HEK293 (cell line): ENCODE measurements at regions not wholly inside any gene's neighbourhood (a gene's known extent, or its start where the extent isn't known, plus 50 kb on each side); places are given as distances from the start of the nearest gene placed in this dataset.

Source experiments
- CTCF ChIA-PET: fragments of 350-600 bp; formaldehyde crosslinking; extraction: SDS; loops from one replicate; lab custom pipeline; 2021; ENCODE audit warnings: antibody characterized with exemption; lab: Yijun Ruan, JAX
- POLR2A ChIA-PET: fragments of 300-600 bp; formaldehyde crosslinking; extraction: SDS; loops from one replicate; lab custom pipeline; 2020; ENCODE audit warnings: antibody characterized with exemption, inconsistent platforms; lab: Yijun Ruan, JAX
- H3K27ac ChIP-seq: fragments of 200-500 bp; sonication (Bioruptor generic); 2 replicates; pipeline ENCODE4 v1.5.1; 2014; ENCODE audit warnings: low read depth, low read length, control low read depth, inconsistent platforms; ENCODE audit errors: extremely low read depth
- H3K36me3 ChIP-seq, 2 experiments: fragments of 200-500 bp in 1 of 2; sonication (Bioruptor generic) in 1 of 2; 1 replicate in 1 of 2; 2 replicates in 1 of 2; pipeline ENCODE4 v1.5.1; 2014 to 2017; ENCODE audit warnings: inconsistent platforms in 2 of 2, low read length in 2 of 2; ENCODE audit not compliant: control insufficient read depth in 2 of 2, insufficient read depth in 1 of 2
- H3K4me1 ChIP-seq: fragments of 200-500 bp; sonication (Bioruptor generic); 2 replicates; pipeline ENCODE4 v1.5.1; 2014; ENCODE audit warnings: mild to moderate bottlenecking, low read length, inconsistent platforms; ENCODE audit not compliant: control insufficient read depth, insufficient read depth
- H3K4me3 ChIP-seq: 2 replicates; pipeline ENCODE4 v1.5.1; 2011; ENCODE audit warnings: low read depth, mild to moderate bottlenecking, control low read depth, low read length, moderate library complexity
- H3K9me3 ChIP-seq: fragments of 200-500 bp; sonication (Bioruptor generic); 2 replicates; pipeline ENCODE4 v1.5.1; 2014; ENCODE audit warnings: low read depth, low read length, inconsistent platforms; ENCODE audit not compliant: control insufficient read depth, insufficient read depth
- GLI2 ChIP-seq: fragments of 450-650 bp; formaldehyde crosslinking; IDR thresholded peaks from 2 replicates; pipeline ENCODE4; 2017; ENCODE audit warnings: missing biosample characterization, missing genetic modification characterization, low read depth, borderline replicate concordance
- OSR2 ChIP-seq: fragments of 450-650 bp; formaldehyde crosslinking; IDR thresholded peaks from 2 replicates; pipeline ENCODE4 v1.5.1; 2016; ENCODE audit warnings: missing biosample characterization, missing genetic modification characterization
- OVOL3 ChIP-seq: fragments of 450-650 bp; formaldehyde crosslinking; IDR thresholded peaks from 2 replicates; pipeline ENCODE4 v1.5.1; 2016; ENCODE audit warnings: missing biosample characterization, missing genetic modification characterization
- ZNF114 ChIP-seq: fragments of 450-650 bp; formaldehyde crosslinking; IDR thresholded peaks from 2 replicates; pipeline ENCODE4 v1.5.0; 2017; ENCODE audit warnings: missing biosample characterization, missing genetic modification characterization
- ZNF121 ChIP-seq: fragments of 450-650 bp; formaldehyde crosslinking; IDR thresholded peaks from 2 replicates; pipeline ENCODE4 v1.5.1; 2016; ENCODE audit warnings: missing biosample characterization, missing genetic modification characterization
- ZNF501 ChIP-seq: fragments of 450-650 bp; formaldehyde crosslinking; IDR thresholded peaks from 2 replicates; pipeline ENCODE4 v1.5.1; 2016; ENCODE audit warnings: missing biosample characterization, missing genetic modification characterization
- ZNF514 ChIP-seq: fragments of 450-650 bp; formaldehyde crosslinking; IDR thresholded peaks from 2 replicates; pipeline ENCODE4 v1.5.1; 2016; ENCODE audit warnings: missing biosample characterization, missing genetic modification characterization
- ZNF521 ChIP-seq: fragments of 450-650 bp; formaldehyde crosslinking; IDR thresholded peaks from 2 replicates; pipeline ENCODE4 v1.5.1; 2017; ENCODE audit warnings: missing biosample characterization, mild to moderate bottlenecking, missing genetic modification characterization
- ZNF530 ChIP-seq: fragments of 450-650 bp; formaldehyde crosslinking; IDR thresholded peaks from 2 replicates; pipeline ENCODE4 v1.5.1; 2016; ENCODE audit warnings: low read depth, missing biosample characterization, missing genetic modification characterization
- ZNF548 ChIP-seq: fragments of 450-650 bp; formaldehyde crosslinking; IDR thresholded peaks from 2 replicates; pipeline ENCODE4 v1.5.1; 2016; ENCODE audit warnings: missing biosample characterization, missing genetic modification characterization
- ZNF549 ChIP-seq: fragments of 450-650 bp; IDR thresholded peaks from 2 replicates; pipeline ENCODE4 v1.5.1; 2018; ENCODE audit warnings: missing biosample characterization, missing genetic modification characterization, mild to moderate bottlenecking, inconsistent platforms, moderate library complexity
- ZNF560 ChIP-seq: fragments of 450-650 bp; formaldehyde crosslinking; IDR thresholded peaks from 2 replicates; pipeline ENCODE4 v1.5.1; 2017; ENCODE audit warnings: missing biosample characterization, missing genetic modification characterization, borderline replicate concordance
- ZNF624 ChIP-seq: fragments of 450-650 bp; formaldehyde crosslinking; IDR thresholded peaks from 2 replicates; pipeline ENCODE4 v1.5.1; 2017; ENCODE audit warnings: missing biosample characterization, missing genetic modification characterization
- ZNF677 ChIP-seq: fragments of 450-650 bp; IDR thresholded peaks from 2 replicates; pipeline ENCODE4 v1.5.0; 2018; ENCODE audit warnings: missing biosample characterization, mild to moderate bottlenecking, missing genetic modification characterization, moderate library complexity
- ZNF777 ChIP-seq: fragments of 450-650 bp; formaldehyde crosslinking; IDR thresholded peaks from 2 replicates; pipeline ENCODE4 v1.5.1; 2017; ENCODE audit warnings: missing biosample characterization, missing genetic modification characterization, borderline replicate concordance
- TF ChIP-seq, protein P1 (sequence below): fragments of 450-650 bp; formaldehyde crosslinking; IDR thresholded peaks from 2 replicates; pipeline ENCODE4 v1.5.1; 2017; ENCODE audit warnings: missing biosample characterization, missing genetic modification characterization
- TF ChIP-seq, protein P2 (sequence below): fragments of 450-650 bp; formaldehyde crosslinking; conservative IDR thresholded peaks from 2 replicates; pipeline ENCODE4 v1.5.1; 2016; ENCODE audit warnings: low read depth, missing biosample characterization, missing genetic modification characterization
- TF ChIP-seq, protein P3 (sequence below): fragments of 450-650 bp; formaldehyde crosslinking; IDR thresholded peaks from 2 replicates; pipeline ENCODE4; 2016; ENCODE audit warnings: missing biosample characterization, missing genetic modification characterization
- TF ChIP-seq, protein P4 (sequence below): fragments of 450-650 bp; formaldehyde crosslinking; IDR thresholded peaks from 2 replicates; pipeline ENCODE4 v1.5.1; 2016; ENCODE audit warnings: missing biosample characterization, missing genetic modification characterization
- TF ChIP-seq, protein P5 (sequence below): fragments of 450-650 bp; formaldehyde crosslinking; IDR thresholded peaks from 2 replicates; pipeline ENCODE4 v1.5.1; 2016; ENCODE audit warnings: missing biosample characterization, missing genetic modification characterization
- TF ChIP-seq, protein P6 (sequence below): fragments of 450-650 bp; formaldehyde crosslinking; IDR thresholded peaks from 2 replicates; pipeline ENCODE4 v1.5.1; 2016; ENCODE audit warnings: missing biosample characterization, missing genetic modification characterization

DNA sequence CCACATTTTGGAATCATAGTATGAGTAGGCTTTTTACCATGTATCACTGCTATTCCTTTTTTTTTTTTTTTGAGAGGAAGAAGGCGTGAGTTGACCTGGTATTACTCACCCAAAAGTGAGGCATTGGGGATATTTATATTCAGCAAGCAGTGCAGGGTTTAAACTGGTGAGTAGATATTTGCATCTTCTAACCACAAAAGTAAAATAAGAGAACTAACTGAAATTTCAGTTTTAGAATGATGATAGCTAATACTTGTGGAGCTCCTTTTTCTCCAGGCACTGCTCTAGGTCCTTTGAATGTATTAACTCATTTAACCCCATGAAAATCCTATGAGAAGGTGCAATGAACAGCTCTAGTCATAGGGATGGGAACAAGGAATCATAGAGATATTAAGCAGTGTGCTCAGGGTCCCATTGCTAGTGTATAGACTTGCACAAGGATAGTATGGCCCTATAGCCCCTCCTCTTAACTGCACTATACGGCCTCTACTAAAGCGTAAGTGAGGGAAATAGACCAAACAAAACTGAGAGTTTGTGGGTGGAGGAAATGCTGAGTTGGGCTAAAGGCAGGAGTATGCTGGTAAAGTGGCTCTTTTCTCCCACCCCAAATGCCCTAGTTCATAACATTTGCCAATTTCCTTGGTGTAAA, 104.3 kb upstream of the MAX start (continued):
- TF ChIP-seq, protein P1, sequence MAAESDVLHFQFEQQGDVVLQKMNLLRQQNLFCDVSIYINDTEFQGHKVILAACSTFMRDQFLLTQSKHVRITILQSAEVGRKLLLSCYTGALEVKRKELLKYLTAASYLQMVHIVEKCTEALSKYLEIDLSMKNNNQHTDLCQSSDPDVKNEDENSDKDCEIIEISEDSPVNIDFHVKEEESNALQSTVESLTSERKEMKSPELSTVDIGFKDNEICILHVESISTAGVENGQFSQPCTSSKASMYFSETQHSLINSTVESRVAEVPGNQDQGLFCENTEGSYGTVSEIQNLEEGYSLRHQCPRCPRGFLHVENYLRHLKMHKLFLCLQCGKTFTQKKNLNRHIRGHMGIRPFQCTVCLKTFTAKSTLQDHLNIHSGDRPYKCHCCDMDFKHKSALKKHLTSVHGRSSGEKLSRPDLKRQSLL (tag by site-specific recombination) = no peak

DNA sequence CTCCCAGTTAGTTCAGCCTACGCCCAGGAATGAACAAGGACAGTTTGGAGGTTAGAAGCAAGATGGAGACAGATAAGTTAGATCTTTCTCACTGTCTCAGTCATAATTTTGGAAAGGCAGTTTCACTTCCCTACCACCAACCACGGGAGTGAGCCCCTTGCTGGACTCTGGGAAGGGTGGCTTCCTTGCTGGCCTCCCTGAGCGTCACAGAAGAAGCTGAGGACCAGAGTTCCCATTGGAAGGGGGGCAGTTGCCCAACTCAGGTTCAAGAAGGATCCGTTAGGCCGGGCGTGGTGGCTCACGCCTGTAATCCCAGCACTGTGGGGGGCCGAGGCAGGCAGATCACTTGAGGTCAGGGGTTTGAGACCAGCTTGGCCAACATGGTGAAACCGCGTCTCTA, 106.2 kb upstream of the MAX start:
- CTCF ChIA-PET = no interaction called here
- no peaks in the 10 kb centered on the region for H3K4me1 ChIP-seq

DNA sequence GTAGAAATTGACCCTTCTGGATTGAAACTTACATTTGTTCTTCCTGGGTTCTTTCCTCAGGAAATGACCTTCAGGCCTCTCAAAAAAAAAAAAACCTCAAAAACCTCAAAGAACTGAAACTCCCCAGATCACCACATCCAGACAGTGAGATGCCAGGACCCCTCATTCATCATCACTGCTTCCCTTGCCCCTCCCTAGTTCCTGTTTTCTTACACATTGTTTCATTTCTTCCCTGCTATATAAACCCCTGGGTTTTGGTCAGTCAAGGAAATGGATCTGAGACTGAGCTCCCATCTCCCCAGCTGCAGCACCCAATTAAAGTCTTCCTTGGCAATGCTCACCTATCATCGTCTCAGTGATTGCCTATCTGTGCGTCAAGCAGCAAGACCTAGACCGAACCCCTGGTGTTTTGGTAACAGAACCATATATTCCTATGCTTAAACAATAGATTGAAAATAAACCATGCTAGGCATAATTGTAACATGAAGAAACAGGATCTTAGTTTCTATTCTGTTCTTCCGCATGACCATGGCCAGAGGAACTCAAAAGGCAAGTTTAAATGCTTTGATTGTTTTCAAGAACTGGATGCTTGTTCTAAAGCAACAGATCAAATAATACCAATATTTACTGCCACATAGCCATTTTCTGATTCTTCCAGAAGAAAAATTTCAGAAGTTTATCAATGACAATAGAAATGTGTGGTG, 108.0 kb upstream of the MAX start:
- POLR2A ChIA-PET = no interaction called here
- no peak for TF ChIP-seq ZNF677 (tag by site-specific recombination)
- TF ChIP-seq, protein P2, sequence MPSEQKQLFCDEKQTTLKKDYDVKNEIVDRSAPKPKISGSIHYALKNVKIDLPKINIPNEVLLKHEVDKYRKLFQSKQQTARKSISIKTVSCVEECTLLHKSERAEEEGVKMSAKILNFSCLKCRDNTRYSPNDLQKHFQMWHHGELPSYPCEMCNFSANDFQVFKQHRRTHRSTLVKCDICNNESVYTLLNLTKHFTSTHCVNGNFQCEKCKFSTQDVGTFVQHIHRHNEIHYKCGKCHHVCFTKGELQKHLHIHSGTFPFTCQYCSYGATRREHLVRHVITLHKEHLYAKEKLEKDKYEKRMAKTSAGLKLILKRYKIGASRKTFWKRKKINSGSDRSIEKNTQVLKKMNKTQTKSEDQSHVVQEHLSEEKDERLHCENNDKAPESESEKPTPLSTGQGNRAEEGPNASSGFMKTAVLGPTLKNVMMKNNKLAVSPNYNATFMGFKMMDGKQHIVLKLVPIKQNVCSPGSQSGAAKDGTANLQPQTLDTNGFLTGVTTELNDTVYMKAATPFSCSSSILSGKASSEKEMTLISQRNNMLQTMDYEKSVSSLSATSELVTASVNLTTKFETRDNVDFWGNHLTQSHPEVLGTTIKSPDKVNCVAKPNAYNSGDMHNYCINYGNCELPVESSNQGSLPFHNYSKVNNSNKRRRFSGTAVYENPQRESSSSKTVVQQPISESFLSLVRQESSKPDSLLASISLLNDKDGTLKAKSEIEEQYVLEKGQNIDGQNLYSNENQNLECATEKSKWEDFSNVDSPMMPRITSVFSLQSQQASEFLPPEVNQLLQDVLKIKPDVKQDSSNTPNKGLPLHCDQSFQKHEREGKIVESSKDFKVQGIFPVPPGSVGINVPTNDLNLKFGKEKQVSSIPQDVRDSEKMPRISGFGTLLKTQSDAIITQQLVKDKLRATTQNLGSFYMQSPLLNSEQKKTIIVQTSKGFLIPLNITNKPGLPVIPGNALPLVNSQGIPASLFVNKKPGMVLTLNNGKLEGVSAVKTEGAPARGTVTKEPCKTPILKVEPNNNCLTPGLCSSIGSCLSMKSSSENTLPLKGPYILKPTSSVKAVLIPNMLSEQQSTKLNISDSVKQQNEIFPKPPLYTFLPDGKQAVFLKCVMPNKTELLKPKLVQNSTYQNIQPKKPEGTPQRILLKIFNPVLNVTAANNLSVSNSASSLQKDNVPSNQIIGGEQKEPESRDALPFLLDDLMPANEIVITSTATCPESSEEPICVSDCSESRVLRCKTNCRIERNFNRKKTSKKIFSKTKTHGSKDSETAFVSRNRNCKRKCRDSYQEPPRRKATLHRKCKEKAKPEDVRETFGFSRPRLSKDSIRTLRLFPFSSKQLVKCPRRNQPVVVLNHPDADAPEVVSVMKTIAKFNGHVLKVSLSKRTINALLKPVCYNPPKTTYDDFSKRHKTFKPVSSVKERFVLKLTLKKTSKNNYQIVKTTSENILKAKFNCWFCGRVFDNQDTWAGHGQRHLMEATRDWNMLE = no peak
- no peak for TF ChIP-seq ZNF530 (tag by site-specific recombination)
- no peak for TF ChIP-seq ZNF548 (tag by site-specific recombination)
- TF ChIP-seq ZNF560 = no peak
- TF ChIP-seq ZNF624 (tag by site-specific recombination) = no peak
- TF ChIP-seq ZNF777 (tag by site-specific recombination) = no peak
- TF ChIP-seq, protein P3, sequence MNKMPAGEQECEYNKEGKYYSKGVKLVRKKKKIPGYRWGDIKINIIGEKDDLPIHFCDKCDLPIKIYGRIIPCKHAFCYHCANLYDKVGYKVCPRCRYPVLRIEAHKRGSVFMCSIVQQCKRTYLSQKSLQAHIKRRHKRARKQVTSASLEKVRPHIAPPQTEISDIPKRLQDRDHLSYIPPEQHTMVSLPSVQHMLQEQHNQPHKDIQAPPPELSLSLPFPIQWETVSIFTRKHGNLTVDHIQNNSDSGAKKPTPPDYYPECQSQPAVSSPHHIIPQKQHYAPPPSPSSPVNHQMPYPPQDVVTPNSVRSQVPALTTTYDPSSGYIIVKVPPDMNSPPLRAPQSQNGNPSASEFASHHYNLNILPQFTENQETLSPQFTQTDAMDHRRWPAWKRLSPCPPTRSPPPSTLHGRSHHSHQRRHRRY = no peak
- TF ChIP-seq, protein P4, sequence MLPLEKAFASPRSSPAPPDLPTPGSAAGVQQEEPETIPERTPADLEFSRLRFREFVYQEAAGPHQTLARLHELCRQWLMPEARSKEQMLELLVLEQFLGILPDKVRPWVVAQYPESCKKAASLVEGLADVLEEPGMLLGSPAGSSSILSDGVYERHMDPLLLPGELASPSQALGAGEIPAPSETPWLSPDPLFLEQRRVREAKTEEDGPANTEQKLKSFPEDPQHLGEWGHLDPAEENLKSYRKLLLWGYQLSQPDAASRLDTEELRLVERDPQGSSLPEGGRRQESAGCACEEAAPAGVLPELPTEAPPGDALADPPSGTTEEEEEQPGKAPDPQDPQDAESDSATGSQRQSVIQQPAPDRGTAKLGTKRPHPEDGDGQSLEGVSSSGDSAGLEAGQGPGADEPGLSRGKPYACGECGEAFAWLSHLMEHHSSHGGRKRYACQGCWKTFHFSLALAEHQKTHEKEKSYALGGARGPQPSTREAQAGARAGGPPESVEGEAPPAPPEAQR (tag by site-specific recombination) = no peak
- TF ChIP-seq ZNF521 = no peak
- TF ChIP-seq ZNF514 (tag by site-specific recombination) = no peak
- no peak for TF ChIP-seq ZNF549 (tag by site-specific recombination)

More for the DNA sequence above, 106.2 kb upstream of the MAX start:
- POLR2A ChIA-PET = no interaction called here
- TF ChIP-seq ZNF501 (no peak), OSR2 (tag by site-specific recombination) (no peak), ZNF121 (tag by site-specific recombination) (no peak), ZNF521 (no peak), ZNF114 (tag by site-specific recombination) (no peak), OVOL3 (tag by site-specific recombination) (no peak), GLI2 (tag by site-specific recombination) (no peak)
- TF ChIP-seq, protein P5, sequence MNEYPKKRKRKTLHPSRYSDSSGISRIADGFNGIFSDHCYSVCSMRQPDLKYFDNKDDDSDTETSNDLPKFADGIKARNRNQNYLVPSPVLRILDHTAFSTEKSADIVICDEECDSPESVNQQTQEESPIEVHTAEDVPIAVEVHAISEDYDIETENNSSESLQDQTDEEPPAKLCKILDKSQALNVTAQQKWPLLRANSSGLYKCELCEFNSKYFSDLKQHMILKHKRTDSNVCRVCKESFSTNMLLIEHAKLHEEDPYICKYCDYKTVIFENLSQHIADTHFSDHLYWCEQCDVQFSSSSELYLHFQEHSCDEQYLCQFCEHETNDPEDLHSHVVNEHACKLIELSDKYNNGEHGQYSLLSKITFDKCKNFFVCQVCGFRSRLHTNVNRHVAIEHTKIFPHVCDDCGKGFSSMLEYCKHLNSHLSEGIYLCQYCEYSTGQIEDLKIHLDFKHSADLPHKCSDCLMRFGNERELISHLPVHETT = no peak
- TF ChIP-seq, protein P6, sequence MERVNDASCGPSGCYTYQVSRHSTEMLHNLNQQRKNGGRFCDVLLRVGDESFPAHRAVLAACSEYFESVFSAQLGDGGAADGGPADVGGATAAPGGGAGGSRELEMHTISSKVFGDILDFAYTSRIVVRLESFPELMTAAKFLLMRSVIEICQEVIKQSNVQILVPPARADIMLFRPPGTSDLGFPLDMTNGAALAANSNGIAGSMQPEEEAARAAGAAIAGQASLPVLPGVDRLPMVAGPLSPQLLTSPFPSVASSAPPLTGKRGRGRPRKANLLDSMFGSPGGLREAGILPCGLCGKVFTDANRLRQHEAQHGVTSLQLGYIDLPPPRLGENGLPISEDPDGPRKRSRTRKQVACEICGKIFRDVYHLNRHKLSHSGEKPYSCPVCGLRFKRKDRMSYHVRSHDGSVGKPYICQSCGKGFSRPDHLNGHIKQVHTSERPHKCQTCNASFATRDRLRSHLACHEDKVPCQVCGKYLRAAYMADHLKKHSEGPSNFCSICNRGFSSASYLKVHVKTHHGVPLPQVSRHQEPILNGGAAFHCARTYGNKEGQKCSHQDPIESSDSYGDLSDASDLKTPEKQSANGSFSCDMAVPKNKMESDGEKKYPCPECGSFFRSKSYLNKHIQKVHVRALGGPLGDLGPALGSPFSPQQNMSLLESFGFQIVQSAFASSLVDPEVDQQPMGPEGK (tag by site-specific recombination) = no peak
- Histone ChIP-seq H3K4me3 (no peak overlapping the region), H3K27ac (no peak overlapping the region), H3K9me3 (no peaks in the 10 kb centered on the region), H3K36me3 (no peaks in the 10 kb centered on the region)

More for the DNA sequence above, 108.0 kb upstream of the MAX start:
- no peak overlapping the region for H3K27ac ChIP-seq
- H3K4me1 ChIP-seq = no peaks in the 10 kb centered on the region
- no peaks in the 10 kb centered on the region for H3K9me3 ChIP-seq
- H3K36me3 ChIP-seq = no peaks in the 10 kb centered on the region
- CTCF ChIA-PET = interaction anchor here (0.8 kb wide), 1 partner anchor 10 kb away, joined by 4 read pairs; no protein-coding TSS in a partner anchor
- H3K4me3 ChIP-seq = no peak overlapping the region
